Panc1 (cell line): ENCODE measurements at regions not wholly inside any gene's neighbourhood (a gene's known extent, or its start where the extent isn't known, plus 50 kb on each side); places are given as distances from the start of the nearest gene placed in this dataset.

Experiments
- ATAC-seq: fragments of 200-7000 bp; cut with Tn5 transposase; 2 replicates; pipeline ENCODE4 v1.9.1; 2020; ENCODE audit warnings: mild to moderate bottlenecking, moderate library complexity
- BruUV-seq: library from RNA; stranded (reverse); fragments of 400-500 nt; replicated peaks from 2 replicates; lab custom pipeline; 2021; lab: Mats Ljungman, UMichigan
- CTCF ChIA-PET: fragments of 300-600 bp; sonication (Branson Sonifier 250); formaldehyde crosslinking; loops from one replicate; lab custom pipeline; 2022; ENCODE audit warnings: antibody characterized with exemption; lab: Charles Lee
- POLR2A ChIA-PET: fragments of 300-600 bp; sonication (Branson Sonifier 250); formaldehyde crosslinking; loops from one replicate; lab custom pipeline; 2022; ENCODE audit warnings: antibody characterized with exemption; lab: Charles Lee
- DNase-seq: peaks from one replicate; pipeline ENCODE4 v3.0.0-alpha.2; 2010; ENCODE audit warnings: low read depth, low spot score
- H3K27ac ChIP-seq: 2 replicates; pipeline ENCODE4 v1.5.1; 2011; ENCODE audit warnings: mild to moderate bottlenecking, low read length, inconsistent platforms
- H3K27me3 ChIP-seq: fragments of 200-500 bp; sonication (Bioruptor generic); 2 replicates; pipeline ENCODE4 v1.6.0; 2014; ENCODE audit warnings: low read length, inconsistent platforms; ENCODE audit not compliant: control insufficient read depth, insufficient read depth
- H3K36me3 ChIP-seq: fragments of 200-500 bp; sonication (Bioruptor generic); 2 replicates; pipeline ENCODE4 v1.5.1; 2014; ENCODE audit warnings: inconsistent platforms, mild to moderate bottlenecking, low read length, moderate library complexity; ENCODE audit not compliant: control insufficient read depth, insufficient read depth
- H3K4me1 ChIP-seq: 2 replicates; pipeline ENCODE4 v1.5.1; 2011; ENCODE audit warnings: inconsistent platforms, mild to moderate bottlenecking, low read length, moderate library complexity; ENCODE audit not compliant: control insufficient read depth, insufficient read depth
- H3K4me3 ChIP-seq, 2 experiments: 2 replicates each; pipeline ENCODE4 v1.5.1; 2011 to 2012; ENCODE audit warnings: low read depth in 2 of 2, low read length in 2 of 2, mild to moderate bottlenecking in 2 of 2, inconsistent platforms in 1 of 2, moderate library complexity in 1 of 2
- H3K9me3 ChIP-seq: fragments of 200-500 bp; sonication (Bioruptor generic); 2 replicates; pipeline ENCODE4 v1.5.1; 2014; ENCODE audit warnings: low read depth, mild to moderate bottlenecking, inconsistent platforms, low read length, moderate library complexity; ENCODE audit not compliant: control insufficient read depth, insufficient read depth
- CTCF ChIP-seq: fragments of 450-650 bp; IDR thresholded peaks from 2 replicates; pipeline ENCODE4 v1.5.1; 2017; ENCODE audit warnings: mild to moderate bottlenecking
- POLR2AphosphoS5 ChIP-seq: IDR thresholded peaks from 2 replicates; pipeline ENCODE4 v1.6.1; 2012; ENCODE audit warnings: mild to moderate bottlenecking, low read depth, low read length, moderate library complexity
- SIN3A ChIP-seq: IDR thresholded peaks from 2 replicates; pipeline ENCODE4 v1.6.1; 2012; ENCODE audit warnings: low read depth, mild to moderate bottlenecking, low read length, moderate library complexity, borderline replicate concordance; ENCODE audit not compliant: insufficient read depth
- TCF7L2 ChIP-seq: IDR thresholded peaks from 2 replicates; pipeline ENCODE4 v1.6.1; 2011; ENCODE audit warnings: mild to moderate bottlenecking, low read depth, low read length, inconsistent platforms
- in situ Hi-C: cut with HindIII; loops from 2 replicates; pipeline ENCODE4 v1.10.0; 2016; ENCODE audit warnings: low sequenced_read_pairs, low pct_unique_long_range_greater_than_20kb
- intact Hi-C: fragments of 100-400 bp; cut with micrococcal nuclease; formaldehyde crosslinking; loops from one replicate; pipeline ENCODE4 v1.10.0; 2022; ENCODE audit not compliant: unreplicated experiment
- TF ChIP-seq, protein P1 (sequence below), 2 experiments: IDR thresholded peaks; 2 replicates each; pipeline ENCODE4 v1.6.1; 2011 to 2012; ENCODE audit warnings: low read depth in 2 of 2, control low read depth in 1 of 2, low read length in 1 of 2, mild to moderate bottlenecking in 1 of 2, moderate library complexity in 1 of 2; ENCODE audit not compliant: insufficient read depth in 1 of 2

DNA sequence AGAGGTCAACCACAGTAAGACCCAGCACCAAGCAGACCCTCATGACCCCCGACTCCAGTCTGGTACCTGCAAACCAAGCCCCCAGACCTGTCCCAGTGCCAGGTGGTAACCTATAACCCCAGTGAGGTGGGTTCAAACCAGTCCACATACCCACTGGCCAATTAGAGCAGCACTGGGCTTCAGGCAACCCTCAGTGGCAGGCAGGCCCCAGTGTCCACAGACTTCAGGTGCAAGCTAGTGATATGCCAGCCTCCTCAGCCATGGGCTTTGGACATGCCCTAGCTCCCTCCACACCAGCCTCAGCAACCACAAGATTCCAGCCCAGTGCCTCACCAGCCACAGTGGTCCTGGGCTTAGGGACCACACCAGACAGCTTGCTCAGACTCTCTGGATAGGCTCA lies 276.6 kb downstream of the DTWD2 start:
- no peaks in the 10 kb centered on the region for H3K27me3 ChIP-seq
- no TSS peak for BruUV-seq
- ChIA-PET CTCF (no interaction called here), POLR2A (no interaction called here)
- ATAC-seq (no peak), DNase-seq (no peak)
- H3K27ac ChIP-seq, result no peak overlapping the region
- H3K36me3 ChIP-seq, result no peaks in the 10 kb centered on the region
- intact Hi-C loops, result no loop called here
- in situ Hi-C loops, result no loop called here
- peaks cover 5% of the 10 kb centered on the region; the same call in 1 of the 2 replicates for H3K9me3 ChIP-seq
- no peak for TF ChIP-seq CTCF
- no peak for TF ChIP-seq POLR2AphosphoS5
- TF ChIP-seq TCF7L2, result no peak
- TF ChIP-seq SIN3A, result no peak
- TF ChIP-seq, protein P1, sequence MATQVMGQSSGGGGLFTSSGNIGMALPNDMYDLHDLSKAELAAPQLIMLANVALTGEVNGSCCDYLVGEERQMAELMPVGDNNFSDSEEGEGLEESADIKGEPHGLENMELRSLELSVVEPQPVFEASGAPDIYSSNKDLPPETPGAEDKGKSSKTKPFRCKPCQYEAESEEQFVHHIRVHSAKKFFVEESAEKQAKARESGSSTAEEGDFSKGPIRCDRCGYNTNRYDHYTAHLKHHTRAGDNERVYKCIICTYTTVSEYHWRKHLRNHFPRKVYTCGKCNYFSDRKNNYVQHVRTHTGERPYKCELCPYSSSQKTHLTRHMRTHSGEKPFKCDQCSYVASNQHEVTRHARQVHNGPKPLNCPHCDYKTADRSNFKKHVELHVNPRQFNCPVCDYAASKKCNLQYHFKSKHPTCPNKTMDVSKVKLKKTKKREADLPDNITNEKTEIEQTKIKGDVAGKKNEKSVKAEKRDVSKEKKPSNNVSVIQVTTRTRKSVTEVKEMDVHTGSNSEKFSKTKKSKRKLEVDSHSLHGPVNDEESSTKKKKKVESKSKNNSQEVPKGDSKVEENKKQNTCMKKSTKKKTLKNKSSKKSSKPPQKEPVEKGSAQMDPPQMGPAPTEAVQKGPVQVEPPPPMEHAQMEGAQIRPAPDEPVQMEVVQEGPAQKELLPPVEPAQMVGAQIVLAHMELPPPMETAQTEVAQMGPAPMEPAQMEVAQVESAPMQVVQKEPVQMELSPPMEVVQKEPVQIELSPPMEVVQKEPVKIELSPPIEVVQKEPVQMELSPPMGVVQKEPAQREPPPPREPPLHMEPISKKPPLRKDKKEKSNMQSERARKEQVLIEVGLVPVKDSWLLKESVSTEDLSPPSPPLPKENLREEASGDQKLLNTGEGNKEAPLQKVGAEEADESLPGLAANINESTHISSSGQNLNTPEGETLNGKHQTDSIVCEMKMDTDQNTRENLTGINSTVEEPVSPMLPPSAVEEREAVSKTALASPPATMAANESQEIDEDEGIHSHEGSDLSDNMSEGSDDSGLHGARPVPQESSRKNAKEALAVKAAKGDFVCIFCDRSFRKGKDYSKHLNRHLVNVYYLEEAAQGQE (IDR thresholded peaks at IDR 0.05; ENCODE audit: insufficient read depth in 1 of 2, low read depth in 2 of 2, low read length in 1 of 2), result no peak
- no peak overlapping the region for H3K4me3 ChIP-seq
- no peaks in the 10 kb centered on the region for H3K4me1 ChIP-seq

GRCh38 chr5:118705959-118706667 lies 282.2 kb downstream of the DTWD2 start:
- POLR2A ChIA-PET, result no interaction called here
- BruUV-seq, result no TSS peak
- CTCF ChIA-PET, result no interaction called here
- peaks cover 7% of the 10 kb centered on the region; the same call in 1 of the 2 replicates for H3K9me3 ChIP-seq
- H3K36me3 ChIP-seq, result no peaks in the 10 kb centered on the region
- in situ Hi-C loops, result no loop called here
- no peak overlapping the region for H3K27ac ChIP-seq
- TF ChIP-seq, protein P1 (IDR thresholded peaks at IDR 0.05; ENCODE audit: insufficient read depth in 1 of 2, low read depth in 2 of 2, low read length in 1 of 2), result no peak
- no peaks in the 10 kb centered on the region for H3K27me3 ChIP-seq
- H3K4me1 ChIP-seq, result no peaks in the 10 kb centered on the region
- ATAC-seq (no peak), DNase-seq (no peak)
- intact Hi-C loops, result no loop called here
- H3K4me3 ChIP-seq, result no peak overlapping the region
